Loucy (cell line): ENCODE measurements at regions not wholly inside any gene's neighbourhood (a gene's known extent, or its start where the extent isn't known, plus 50 kb on each side); places are given as distances from the start of the nearest gene placed in this dataset.

ENCODE experiments used
- H2AFZ ChIP-seq: fragments of 200-600 bp; sonication (generic); 2 replicates; pipeline ENCODE4 v1.6.0; 2016; ENCODE audit warnings: antibody characterized with exemption, mild to moderate bottlenecking, low read length, moderate library complexity
- H3F3A ChIP-seq: fragments of 200-600 bp; 2 replicates; pipeline ENCODE4 v1.6.0; 2016; ENCODE audit warnings: antibody characterized with exemption, low read depth, mild to moderate bottlenecking
- H3K27me3 ChIP-seq: fragments of 200-600 bp; sonication (generic); 2 replicates; pipeline ENCODE4 v1.6.1; 2014; ENCODE audit warnings: low read length, mild to moderate bottlenecking; ENCODE audit not compliant: insufficient read depth, poor library complexity, severe bottlenecking
- H3K36me3 ChIP-seq: fragments of 200-600 bp; sonication (generic); 2 replicates; pipeline ENCODE4 v1.6.1; 2016; ENCODE audit warnings: low read length; ENCODE audit not compliant: insufficient read depth
- H3K4me1 ChIP-seq: fragments of 200-600 bp; sonication (generic); 2 replicates; pipeline ENCODE4 v1.5.1; 2014; ENCODE audit warnings: low read length, mild to moderate bottlenecking; ENCODE audit not compliant: insufficient read depth, poor library complexity, severe bottlenecking
- H3K4me2 ChIP-seq: fragments of 200-600 bp; sonication (generic); 2 replicates; pipeline ENCODE4 v1.6.0; 2014; ENCODE audit warnings: antibody characterized with exemption, low read length, low read depth, mild to moderate bottlenecking; ENCODE audit not compliant: poor library complexity, severe bottlenecking
- H3K4me3 ChIP-seq: fragments of 200-600 bp; sonication (generic); 2 replicates; pipeline ENCODE4 v1.5.1; 2014; ENCODE audit warnings: low read length, mild to moderate bottlenecking, mixed read lengths; ENCODE audit not compliant: poor library complexity, severe bottlenecking
- H3K79me2 ChIP-seq: fragments of 200-600 bp; sonication (generic); 2 replicates; pipeline ENCODE4 v1.6.1; 2014; ENCODE audit warnings: low read length; ENCODE audit not compliant: insufficient read depth
- H3K9ac ChIP-seq: fragments of 200-600 bp; sonication (generic); 2 replicates; pipeline ENCODE4 v1.6.0; 2014; ENCODE audit warnings: mild to moderate bottlenecking, low read depth, low read length, moderate library complexity; ENCODE audit not compliant: poor library complexity, severe bottlenecking
- H3K9me2 ChIP-seq: fragments of 200-600 bp; sonication (generic); replicated peaks from 2 replicates; pipeline ENCODE4 v1.6.1; 2016; ENCODE audit warnings: low read depth, low read length, mixed read lengths
- H3K9me3 ChIP-seq: fragments of 200-600 bp; sonication (generic); 2 replicates; pipeline ENCODE4 v1.6.1; 2014; ENCODE audit warnings: mild to moderate bottlenecking, antibody characterized with exemption, low read length, low read depth; ENCODE audit not compliant: insufficient read depth
- H4K20me1 ChIP-seq: fragments of 200-600 bp; sonication (generic); 2 replicates; pipeline ENCODE4 v1.6.0; 2014; ENCODE audit warnings: antibody characterized with exemption, low read length, mild to moderate bottlenecking; ENCODE audit not compliant: insufficient read depth, poor library complexity, severe bottlenecking
- EZH2phosphoT487 ChIP-seq: fragments of 200-600 bp; IDR thresholded peaks from 2 replicates; pipeline ENCODE4 v1.6.1; 2018; ENCODE audit warnings: antibody characterized with exemption, mild to moderate bottlenecking, moderate library complexity, borderline replicate concordance
- TF ChIP-seq, protein P1 (sequence below): fragments of 200-600 bp; sonication (generic); conservative IDR thresholded peaks from 2 replicates; pipeline ENCODE4 v1.5.1; 2014; ENCODE audit warnings: mild to moderate bottlenecking, antibody characterized with exemption, low read length

DNA sequence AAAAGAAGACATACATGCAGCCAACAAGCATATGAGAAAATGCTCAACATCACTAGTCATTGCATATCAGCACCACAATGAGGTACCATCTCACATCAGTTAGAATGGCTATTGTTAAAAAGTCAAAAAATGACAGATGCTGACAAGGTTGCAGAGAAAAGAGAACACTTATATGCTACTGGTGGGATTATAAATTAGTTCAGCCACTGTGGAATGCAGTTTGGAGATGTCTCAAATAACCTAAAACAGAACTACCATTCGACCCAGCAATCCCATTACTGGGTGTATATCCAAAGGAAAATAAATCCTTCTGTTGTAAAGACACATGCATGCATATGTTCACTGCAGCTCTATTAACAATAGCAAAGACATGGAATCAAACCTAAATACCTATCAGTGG lies 238.4 kb downstream of the KCNC2 start:
- no peak overlapping the region for H3K9ac ChIP-seq
- no peaks in the 10 kb centered on the region for H3K27me3 ChIP-seq
- H3K4me2 ChIP-seq: no peak overlapping the region
- H3K4me3 ChIP-seq: no peak overlapping the region
- H3F3A ChIP-seq: no peaks in the 10 kb centered on the region
- H3K9me2 ChIP-seq: no peaks in the 10 kb centered on the region
- no peaks in the 10 kb centered on the region for H3K79me2 ChIP-seq
- TF ChIP-seq EZH2phosphoT487: no peak
- TF ChIP-seq, protein P1, sequence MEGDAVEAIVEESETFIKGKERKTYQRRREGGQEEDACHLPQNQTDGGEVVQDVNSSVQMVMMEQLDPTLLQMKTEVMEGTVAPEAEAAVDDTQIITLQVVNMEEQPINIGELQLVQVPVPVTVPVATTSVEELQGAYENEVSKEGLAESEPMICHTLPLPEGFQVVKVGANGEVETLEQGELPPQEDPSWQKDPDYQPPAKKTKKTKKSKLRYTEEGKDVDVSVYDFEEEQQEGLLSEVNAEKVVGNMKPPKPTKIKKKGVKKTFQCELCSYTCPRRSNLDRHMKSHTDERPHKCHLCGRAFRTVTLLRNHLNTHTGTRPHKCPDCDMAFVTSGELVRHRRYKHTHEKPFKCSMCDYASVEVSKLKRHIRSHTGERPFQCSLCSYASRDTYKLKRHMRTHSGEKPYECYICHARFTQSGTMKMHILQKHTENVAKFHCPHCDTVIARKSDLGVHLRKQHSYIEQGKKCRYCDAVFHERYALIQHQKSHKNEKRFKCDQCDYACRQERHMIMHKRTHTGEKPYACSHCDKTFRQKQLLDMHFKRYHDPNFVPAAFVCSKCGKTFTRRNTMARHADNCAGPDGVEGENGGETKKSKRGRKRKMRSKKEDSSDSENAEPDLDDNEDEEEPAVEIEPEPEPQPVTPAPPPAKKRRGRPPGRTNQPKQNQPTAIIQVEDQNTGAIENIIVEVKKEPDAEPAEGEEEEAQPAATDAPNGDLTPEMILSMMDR: no peak
- no peaks in the 10 kb centered on the region for H3K36me3 ChIP-seq
- no peaks in the 10 kb centered on the region for H4K20me1 ChIP-seq
- no peaks in the 10 kb centered on the region for H3K4me1 ChIP-seq
- H3K9me3 ChIP-seq: no peaks in the 10 kb centered on the region
- no peak overlapping the region for H2AFZ ChIP-seq

DNA sequence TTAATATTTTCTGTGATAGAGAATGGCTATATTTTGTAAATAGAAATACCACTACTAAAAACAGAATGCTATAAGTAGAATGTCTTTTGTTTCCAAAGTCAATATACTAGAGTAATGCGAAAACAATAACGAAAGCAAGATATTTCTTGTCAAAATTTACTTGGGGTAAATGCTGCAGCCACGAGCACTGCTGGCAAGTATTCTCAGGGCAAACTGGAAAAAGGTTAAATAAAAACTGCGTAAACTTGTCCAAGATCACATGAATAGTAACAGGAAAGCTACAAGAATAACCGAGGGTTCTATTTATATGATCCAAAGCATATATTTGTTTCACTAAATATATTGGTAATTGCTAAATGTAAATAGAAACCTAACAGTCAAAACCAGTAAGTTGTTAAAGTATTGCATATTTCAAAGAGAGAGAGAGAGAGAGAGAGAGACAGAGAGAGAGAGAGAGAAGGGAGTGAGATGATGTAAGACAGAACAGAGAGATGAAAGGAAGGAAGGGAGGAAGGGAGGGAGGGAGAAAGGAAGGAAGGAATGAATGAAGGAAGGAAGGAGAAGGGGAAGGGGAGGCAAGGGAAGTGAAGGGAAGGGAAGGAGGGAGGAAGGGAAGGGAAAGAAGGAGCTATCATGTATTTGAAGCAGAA lies 231.7 kb downstream of the KCNC2 start:
- H3K4me1 ChIP-seq: no peaks in the 10 kb centered on the region
- no peak overlapping the region for H3K9ac ChIP-seq
- TF ChIP-seq EZH2phosphoT487: no peak
- TF ChIP-seq, protein P1: no peak
- H2AFZ ChIP-seq: no peak overlapping the region
- H3K9me2 ChIP-seq: no peaks in the 10 kb centered on the region
- no peaks in the 10 kb centered on the region for H3K9me3 ChIP-seq
- no peaks in the 10 kb centered on the region for H3K27me3 ChIP-seq
- no peak overlapping the region for H3K4me3 ChIP-seq
- H4K20me1 ChIP-seq: no peaks in the 10 kb centered on the region
- H3K79me2 ChIP-seq: no peaks in the 10 kb centered on the region
- no peaks in the 10 kb centered on the region for H3K36me3 ChIP-seq
- no peak overlapping the region for H3K4me2 ChIP-seq
- no peaks in the 10 kb centered on the region for H3F3A ChIP-seq

DNA sequence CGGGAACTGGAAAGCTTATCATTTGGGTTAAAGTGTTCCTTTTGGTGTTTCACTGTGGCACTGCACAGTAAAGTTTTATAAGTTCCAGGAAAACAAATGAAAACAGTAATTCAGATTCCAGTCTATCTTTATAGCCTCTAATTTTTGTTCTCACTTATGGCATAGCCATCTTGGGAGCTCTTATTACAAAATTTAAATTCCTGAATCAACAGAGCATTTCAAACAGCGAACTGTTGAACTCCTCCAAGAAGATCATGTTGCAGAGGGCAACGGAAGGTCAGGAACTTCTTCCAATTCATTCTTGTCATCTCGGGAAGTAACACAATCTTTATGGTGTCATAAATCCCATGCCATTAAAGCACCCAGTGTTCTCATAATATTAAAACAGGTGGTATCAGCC lies 229.1 kb downstream of the KCNC2 start:
- H3F3A ChIP-seq: no peaks in the 10 kb centered on the region
- H3K79me2 ChIP-seq: no peaks in the 10 kb centered on the region
- H3K9me2 ChIP-seq: no peaks in the 10 kb centered on the region
- H3K9ac ChIP-seq: no peak overlapping the region
- no peak overlapping the region for H3K4me2 ChIP-seq
- H3K36me3 ChIP-seq: no peaks in the 10 kb centered on the region
- H4K20me1 ChIP-seq: no peaks in the 10 kb centered on the region
- H3K4me1 ChIP-seq: no peaks in the 10 kb centered on the region
- no peak overlapping the region for H3K4me3 ChIP-seq
- no peaks in the 10 kb centered on the region for H3K9me3 ChIP-seq
- H2AFZ ChIP-seq: no peak overlapping the region
- H3K27me3 ChIP-seq: no peaks in the 10 kb centered on the region
- TF ChIP-seq EZH2phosphoT487: no peak
- TF ChIP-seq, protein P1: no peak
